Activated T-helper 17 cell treated with anti-CD3 and anti-CD28 coated beads, Interleukin-2, amount 50 U/mL, for 72 hours (primary cell): ENCODE measurements at regions not wholly inside any gene's neighbourhood (a gene's known extent, or its start where the extent isn't known, plus 50 kb on each side); places are given as distances from the start of the nearest gene placed in this dataset.

Source experiments
- ATAC-seq: fragments of 150-1000 bp; cut with Tn5 transposase; replicated peaks from 2 replicates; pipeline ENCODE4 v1.10.0; 2021; ENCODE audit warnings: mild to moderate bottlenecking, moderate library complexity
- H3K27ac Mint-ChIP-seq: one replicate; pipeline ENCODE4 v1.8.0; 2022; ENCODE audit warnings: mixed read lengths
- H3K27me3 Mint-ChIP-seq: one replicate; pipeline ENCODE4 v1.8.0; 2022; ENCODE audit warnings: mixed read lengths
- H3K36me3 Mint-ChIP-seq: one replicate; pipeline ENCODE4 v1.8.0; 2022; ENCODE audit warnings: low read depth, mild to moderate bottlenecking, mixed read lengths
- H3K4me1 Mint-ChIP-seq: one replicate; pipeline ENCODE4 v1.8.0; 2022; ENCODE audit warnings: mixed read lengths
- H3K4me3 Mint-ChIP-seq: one replicate; pipeline ENCODE4 v1.8.0; 2022; ENCODE audit warnings: mild to moderate bottlenecking, mixed read lengths
- H3K9me3 Mint-ChIP-seq: one replicate; pipeline ENCODE4 v1.8.0; 2022; ENCODE audit warnings: mixed read lengths

DNA sequence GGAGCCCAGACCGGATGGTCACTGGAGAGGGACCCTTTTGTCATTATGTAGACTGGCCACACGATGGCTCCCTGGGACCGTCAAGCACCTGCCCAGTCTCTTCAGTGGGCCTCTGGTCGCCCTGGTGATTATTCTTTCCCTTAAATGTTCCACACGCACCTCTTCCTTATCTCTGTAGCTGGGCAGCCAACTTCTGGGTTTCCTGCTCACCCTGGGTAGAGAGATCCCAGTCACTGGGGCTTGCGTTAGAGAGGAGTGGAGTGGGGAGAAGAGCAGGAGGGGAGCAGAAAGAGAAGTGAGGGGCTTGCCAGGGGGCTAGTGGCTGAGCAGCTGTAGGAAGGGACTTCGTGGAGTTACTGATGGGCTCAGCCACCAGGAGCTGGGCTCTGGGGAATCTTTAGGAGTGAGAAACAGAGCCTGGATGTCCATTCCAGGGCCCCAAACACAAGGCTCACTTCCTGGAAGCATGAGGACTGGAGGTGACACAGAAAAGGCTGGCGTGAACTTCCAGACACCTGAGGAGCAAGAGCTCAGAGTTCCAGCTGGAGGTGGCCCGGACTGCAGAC is 150.1 kb downstream of the DHX35 start:
- ATAC-seq = no peak
- peaks cover 46% of the 10 kb centered on the region for H3K27me3 Mint-ChIP-seq

DNA sequence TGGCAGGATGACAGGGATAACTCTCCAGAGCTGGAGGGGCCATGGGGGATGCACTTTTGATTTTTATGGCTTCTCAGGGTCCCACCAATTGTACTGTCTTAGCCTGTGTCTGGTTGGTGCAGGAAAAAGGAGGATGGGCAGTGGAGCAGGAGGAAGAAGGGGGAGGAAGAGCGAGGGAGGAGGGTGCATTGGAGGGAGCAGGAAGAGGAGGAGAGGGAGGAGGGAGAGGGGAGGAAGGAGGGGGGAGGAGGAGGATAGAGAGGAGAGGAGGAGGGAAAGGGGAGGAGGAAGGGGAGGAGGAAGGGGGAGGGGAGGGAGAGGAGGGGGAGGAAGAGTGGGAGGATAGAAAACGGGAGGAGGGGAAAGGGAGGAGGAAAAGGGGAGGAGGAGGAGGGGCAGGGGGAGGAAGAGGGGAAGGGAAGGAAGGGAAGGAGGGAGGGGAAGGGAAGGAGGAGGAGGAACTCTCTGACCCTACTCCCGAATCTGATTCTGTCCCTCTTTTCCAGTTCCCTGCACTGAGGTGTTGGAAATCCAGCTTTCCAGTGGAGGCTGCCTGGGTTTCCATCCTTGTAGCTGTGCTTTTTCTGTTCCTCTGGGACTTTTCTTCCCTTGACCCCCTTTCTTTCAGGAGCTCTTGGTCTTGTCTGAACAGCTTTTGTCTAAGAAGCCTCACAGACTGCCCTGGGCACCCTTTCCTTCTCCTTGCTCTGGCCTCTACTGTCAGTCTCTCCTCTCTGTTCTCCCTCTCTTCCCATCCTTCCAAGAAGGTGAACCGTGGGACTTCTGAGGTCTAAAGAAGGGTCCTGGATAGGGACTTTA is 149.4 kb downstream of the DHX35 start:
- Mint-ChIP-seq H3K27me3 (peaks cover 44% of the 10 kb centered on the region), H3K9me3 (no peaks in the 10 kb centered on the region), H3K36me3 (no peaks in the 10 kb centered on the region), H3K4me3 (no peak overlapping the region), H3K27ac (no peak overlapping the region), H3K4me1 (peaks cover 4% of the 10 kb centered on the region)
- ATAC-seq = no peak

More for the DNA sequence above, 150.1 kb downstream of the DHX35 start:
- Mint-ChIP-seq H3K4me1 (peaks cover 4% of the 10 kb centered on the region), H3K4me3 (no peak overlapping the region), H3K27ac (no peak overlapping the region), H3K36me3 (no peaks in the 10 kb centered on the region), H3K9me3 (no peaks in the 10 kb centered on the region)

DNA sequence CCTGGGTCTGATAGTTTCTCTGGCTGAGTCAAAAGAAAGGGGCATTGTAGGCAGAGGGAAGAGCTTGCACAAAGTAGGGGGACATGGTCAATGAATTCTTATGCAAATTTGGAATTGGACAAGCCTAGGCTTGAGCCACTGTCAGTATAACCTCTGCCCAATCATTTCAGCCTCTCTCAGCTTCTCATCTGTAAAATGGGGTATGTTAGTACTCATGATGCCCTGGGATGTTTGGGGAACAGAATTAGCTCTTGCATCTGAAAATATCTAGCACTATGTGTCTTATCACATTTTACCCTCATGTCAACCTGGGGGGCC is 148.6 kb downstream of the DHX35 start:
- Mint-ChIP-seq H3K9me3 (no peaks in the 10 kb centered on the region), H3K4me1 (peaks cover 4% of the 10 kb centered on the region), H3K27ac (no peak overlapping the region), H3K4me3 (no peak overlapping the region), H3K27me3 (peaks cover 47% of the 10 kb centered on the region), H3K36me3 (no peaks in the 10 kb centered on the region)
- ATAC-seq = no peak

DNA sequence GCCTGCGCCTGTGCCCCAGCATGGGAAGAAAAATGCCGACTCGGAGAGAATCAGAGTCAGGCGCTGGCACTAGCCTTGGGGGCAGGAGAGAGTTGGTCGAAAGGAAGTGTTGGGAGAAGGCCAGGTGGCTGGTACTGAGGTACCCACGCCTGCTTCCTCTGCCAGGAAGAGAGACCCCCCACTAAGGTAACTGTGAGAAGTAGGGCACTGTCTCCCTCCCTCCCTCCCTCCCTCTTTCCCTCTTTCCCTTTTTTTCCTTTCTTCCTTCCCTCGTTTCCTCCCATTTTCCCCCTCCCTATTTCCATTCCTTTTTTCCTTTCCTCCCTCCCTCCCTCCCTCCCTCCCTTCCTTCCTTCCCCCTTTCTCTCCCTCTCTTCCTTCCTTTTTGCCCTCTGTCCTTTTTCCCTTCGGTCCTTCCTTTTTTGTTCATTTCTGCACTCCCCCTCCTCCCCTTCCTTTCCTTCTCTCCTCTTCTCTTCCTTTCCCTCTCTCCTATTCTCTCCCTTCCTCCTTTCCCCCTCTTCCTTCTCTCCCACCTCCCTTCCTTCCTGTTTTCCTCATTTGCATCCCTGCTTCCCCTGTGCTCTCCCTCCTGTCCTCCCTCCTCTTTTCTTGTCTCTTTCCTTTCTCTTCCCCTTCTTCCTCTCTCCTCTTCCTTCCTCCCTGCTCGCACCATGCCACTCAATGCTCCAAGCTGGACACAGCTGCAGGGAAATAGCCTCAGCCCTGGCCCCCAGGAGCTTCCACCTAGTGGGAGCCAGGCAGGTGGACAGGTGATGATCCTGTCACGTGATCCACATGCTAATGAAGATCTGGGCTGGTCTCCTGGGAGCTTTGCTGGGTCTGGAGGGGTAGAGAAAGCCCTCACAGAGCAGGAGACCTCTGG is 148.0 kb downstream of the DHX35 start:
- peaks cover 48% of the 10 kb centered on the region for H3K27me3 Mint-ChIP-seq
- no peaks in the 10 kb centered on the region for H3K9me3 Mint-ChIP-seq
- H3K36me3 Mint-ChIP-seq = no peaks in the 10 kb centered on the region
- H3K4me3 Mint-ChIP-seq = no peak overlapping the region
- H3K27ac Mint-ChIP-seq = no peak overlapping the region
- no peak for ATAC-seq
- peaks cover 4% of the 10 kb centered on the region for H3K4me1 Mint-ChIP-seq

DNA sequence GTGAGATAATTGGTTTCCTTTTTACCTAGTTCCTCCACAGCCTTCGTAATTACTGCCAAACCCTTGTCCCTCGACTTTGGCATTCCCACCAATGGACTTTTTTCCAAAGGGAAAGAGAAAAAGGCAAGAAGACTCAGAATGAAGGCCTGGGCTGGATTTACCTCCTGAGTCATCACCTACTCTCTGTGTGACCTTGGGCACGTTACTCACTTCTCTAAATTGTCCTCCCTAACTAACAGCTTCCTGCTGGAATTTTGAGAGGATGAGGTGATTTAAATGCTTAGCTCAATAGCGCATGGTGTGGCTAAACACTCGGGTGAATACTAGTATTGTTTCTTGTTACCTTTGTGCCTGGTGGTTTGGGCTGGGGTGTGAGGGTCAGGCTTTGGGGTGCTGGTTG is 146.6 kb downstream of the DHX35 start:
- H3K36me3 Mint-ChIP-seq = no peaks in the 10 kb centered on the region
- H3K4me3 Mint-ChIP-seq = no peak overlapping the region
- H3K9me3 Mint-ChIP-seq = no peaks in the 10 kb centered on the region
- peaks cover 57% of the 10 kb centered on the region for H3K27me3 Mint-ChIP-seq
- H3K27ac Mint-ChIP-seq = no peak overlapping the region
- H3K4me1 Mint-ChIP-seq = peaks cover 4% of the 10 kb centered on the region
- ATAC-seq = no peak

DNA sequence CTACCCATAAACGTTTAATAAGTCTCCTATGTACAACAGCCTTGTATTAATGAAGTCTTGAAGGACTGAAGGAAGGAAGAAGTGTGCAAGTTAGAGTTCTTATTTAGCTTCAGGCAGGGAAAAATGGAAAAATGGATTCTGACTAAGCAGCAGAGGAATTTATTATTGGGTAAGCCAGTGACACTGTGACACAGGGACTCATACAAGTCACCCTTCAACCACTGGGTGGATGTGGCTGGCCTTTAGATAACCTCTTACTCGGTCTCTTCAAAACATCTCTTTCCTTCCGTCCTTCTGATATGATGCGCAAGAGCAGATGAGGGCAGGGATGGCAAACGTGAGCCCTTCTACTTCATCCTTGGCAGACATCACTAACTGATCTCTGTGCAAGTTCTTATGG is 145.6 kb downstream of the DHX35 start:
- no peak overlapping the region for H3K4me3 Mint-ChIP-seq
- H3K9me3 Mint-ChIP-seq = no peaks in the 10 kb centered on the region
- no peaks in the 10 kb centered on the region for H3K36me3 Mint-ChIP-seq
- peaks cover 4% of the 10 kb centered on the region for H3K4me1 Mint-ChIP-seq
- peaks cover 52% of the 10 kb centered on the region for H3K27me3 Mint-ChIP-seq
- no peak for ATAC-seq
- H3K27ac Mint-ChIP-seq = no peak overlapping the region

DNA sequence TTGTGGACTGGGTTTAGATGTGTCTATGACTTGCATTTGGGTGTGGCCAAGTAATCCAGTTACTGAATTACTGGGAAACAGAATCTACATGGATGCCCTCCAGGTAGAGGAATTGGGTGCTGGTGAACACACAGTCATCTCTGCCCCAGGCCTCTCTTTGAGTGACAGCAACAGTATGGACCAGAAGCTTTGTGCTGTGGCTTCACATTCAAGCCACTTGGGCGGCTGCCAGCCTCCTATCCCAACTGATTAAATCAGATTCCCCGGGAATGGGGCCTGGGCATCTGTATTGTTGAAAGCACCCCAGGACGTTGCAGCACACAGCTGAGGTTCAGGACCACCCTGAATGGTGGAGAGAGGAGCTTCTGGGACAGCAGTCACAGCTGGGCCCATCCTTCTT is 144.6 kb downstream of the DHX35 start:
- no peak for ATAC-seq
- no peak overlapping the region for H3K27ac Mint-ChIP-seq
- no peaks in the 10 kb centered on the region for H3K36me3 Mint-ChIP-seq
- no peaks in the 10 kb centered on the region for H3K4me1 Mint-ChIP-seq
- peaks cover 44% of the 10 kb centered on the region for H3K27me3 Mint-ChIP-seq
- H3K9me3 Mint-ChIP-seq = no peaks in the 10 kb centered on the region
- H3K4me3 Mint-ChIP-seq = no peak overlapping the region

DNA sequence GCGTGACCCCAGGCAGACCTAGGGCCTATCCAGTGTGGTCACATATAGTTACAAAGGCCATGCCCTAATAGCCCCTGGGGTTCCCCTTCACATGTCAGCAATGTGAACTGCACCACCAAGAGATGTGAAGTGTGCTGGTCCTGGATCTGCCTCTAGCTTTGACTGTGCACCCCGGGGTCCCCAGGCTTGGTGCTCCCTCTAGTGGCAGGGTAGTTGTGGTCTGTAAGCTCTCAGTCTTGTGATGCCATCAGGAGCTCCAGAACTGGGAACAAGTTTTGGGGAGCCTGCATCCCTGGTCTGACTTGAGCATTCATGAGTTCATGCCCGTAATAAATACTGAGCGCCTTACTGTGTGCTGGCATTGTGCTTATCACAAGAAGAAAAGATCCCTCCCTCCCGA is 143.4 kb downstream of the DHX35 start:
- ATAC-seq = no peak
- Mint-ChIP-seq H3K9me3 (no peaks in the 10 kb centered on the region), H3K4me3 (no peak overlapping the region), H3K27me3 (peaks cover 40% of the 10 kb centered on the region), H3K4me1 (no peaks in the 10 kb centered on the region), H3K27ac (no peak overlapping the region), H3K36me3 (no peaks in the 10 kb centered on the region)

DNA sequence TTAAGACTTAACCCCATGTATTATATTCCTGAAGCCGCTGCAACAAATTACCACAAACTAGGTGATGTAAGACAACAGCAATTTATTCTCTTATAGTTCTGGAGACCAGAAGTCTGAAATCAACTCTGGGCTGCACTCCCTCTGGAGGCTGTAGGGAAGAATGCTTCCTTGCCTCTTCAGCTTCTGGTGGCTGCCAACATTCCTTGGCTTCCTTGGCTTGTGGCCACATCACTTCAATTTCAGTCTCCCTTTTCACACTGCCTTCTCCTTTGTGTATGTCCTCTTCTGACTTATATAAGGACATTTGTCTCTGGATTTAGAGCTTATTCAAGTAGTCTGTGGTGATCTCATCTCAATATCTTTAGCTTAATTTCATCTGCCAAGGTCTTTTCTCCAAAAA is 141.6 kb downstream of the DHX35 start:
- Mint-ChIP-seq H3K4me3 (no peak overlapping the region), H3K27ac (no peak overlapping the region), H3K27me3 (peaks cover 40% of the 10 kb centered on the region), H3K36me3 (no peaks in the 10 kb centered on the region), H3K9me3 (no peaks in the 10 kb centered on the region), H3K4me1 (no peaks in the 10 kb centered on the region)
- no peak for ATAC-seq

DNA sequence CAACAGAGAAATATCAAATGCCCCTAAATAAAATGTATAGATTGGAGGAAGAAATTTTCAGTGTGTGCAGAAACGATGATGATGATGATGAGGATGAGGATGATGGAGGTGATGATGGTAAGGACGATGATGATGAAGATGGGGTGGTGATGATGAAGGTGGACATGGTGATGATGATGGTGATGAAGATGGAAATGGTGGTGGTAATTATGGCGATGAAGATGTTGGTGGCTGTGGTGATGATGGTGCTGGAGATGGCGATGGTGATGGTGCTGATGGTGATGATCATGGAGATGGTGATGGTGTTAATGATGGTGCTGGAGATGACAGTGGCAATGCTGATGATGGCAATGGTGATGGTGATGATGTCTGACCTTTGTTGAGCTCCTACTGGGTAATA is 141.2 kb downstream of the DHX35 start:
- H3K4me1 Mint-ChIP-seq = no peaks in the 10 kb centered on the region
- H3K9me3 Mint-ChIP-seq = no peaks in the 10 kb centered on the region
- H3K36me3 Mint-ChIP-seq = no peaks in the 10 kb centered on the region
- peaks cover 42% of the 10 kb centered on the region for H3K27me3 Mint-ChIP-seq
- H3K4me3 Mint-ChIP-seq = no peak overlapping the region
- H3K27ac Mint-ChIP-seq = no peak overlapping the region
- no peak for ATAC-seq

DNA sequence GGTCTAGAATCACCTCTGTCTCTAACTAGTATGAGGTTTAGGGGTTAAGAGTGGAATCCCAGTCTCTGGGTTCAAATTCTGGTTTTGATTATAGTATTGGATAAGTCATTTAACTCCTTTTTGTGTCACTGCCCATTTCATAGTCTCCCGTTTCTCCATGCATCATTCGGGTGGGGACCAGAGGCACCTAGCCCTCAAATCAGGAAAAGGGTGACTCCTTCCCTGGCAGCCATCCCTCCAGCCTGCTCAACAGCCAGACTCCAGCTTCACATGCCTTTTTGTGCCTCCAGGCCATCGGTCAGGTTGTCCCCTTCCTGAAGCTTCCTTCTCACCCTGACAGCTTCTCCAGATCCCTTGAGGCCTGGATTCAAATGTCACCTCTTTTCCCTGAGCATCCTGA is 139.8 kb downstream of the DHX35 start:
- Mint-ChIP-seq H3K27ac (no peak overlapping the region), H3K4me1 (no peaks in the 10 kb centered on the region), H3K27me3 (peaks cover 32% of the 10 kb centered on the region), H3K36me3 (no peaks in the 10 kb centered on the region), H3K4me3 (no peak overlapping the region), H3K9me3 (no peaks in the 10 kb centered on the region)
- no peak for ATAC-seq

DNA sequence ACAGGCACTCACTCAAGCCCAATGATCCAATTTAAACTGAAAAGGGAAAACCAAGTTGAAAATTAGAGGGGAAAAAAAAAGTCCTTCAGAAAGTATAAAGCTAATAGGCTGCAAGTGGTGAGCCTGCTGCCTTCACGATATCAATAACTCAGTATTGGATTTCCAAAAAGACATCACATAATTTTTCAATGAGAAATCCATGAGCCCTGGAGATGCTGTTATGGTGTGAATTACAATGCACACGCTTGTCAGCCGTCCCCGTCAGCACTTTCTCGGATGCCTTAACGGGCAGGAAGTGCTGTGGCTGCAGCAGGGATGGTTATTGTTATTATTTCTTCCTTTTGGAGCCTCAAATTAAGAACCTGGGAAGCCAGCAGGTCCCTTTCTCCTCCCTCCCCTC is 138.5 kb downstream of the DHX35 start:
- no peaks in the 10 kb centered on the region for H3K9me3 Mint-ChIP-seq
- no peaks in the 10 kb centered on the region for H3K36me3 Mint-ChIP-seq
- H3K4me1 Mint-ChIP-seq = no peaks in the 10 kb centered on the region
- H3K27me3 Mint-ChIP-seq = peaks cover 31% of the 10 kb centered on the region
- no peak overlapping the region for H3K27ac Mint-ChIP-seq
- ATAC-seq = no peak
- H3K4me3 Mint-ChIP-seq = no peak overlapping the region

DNA sequence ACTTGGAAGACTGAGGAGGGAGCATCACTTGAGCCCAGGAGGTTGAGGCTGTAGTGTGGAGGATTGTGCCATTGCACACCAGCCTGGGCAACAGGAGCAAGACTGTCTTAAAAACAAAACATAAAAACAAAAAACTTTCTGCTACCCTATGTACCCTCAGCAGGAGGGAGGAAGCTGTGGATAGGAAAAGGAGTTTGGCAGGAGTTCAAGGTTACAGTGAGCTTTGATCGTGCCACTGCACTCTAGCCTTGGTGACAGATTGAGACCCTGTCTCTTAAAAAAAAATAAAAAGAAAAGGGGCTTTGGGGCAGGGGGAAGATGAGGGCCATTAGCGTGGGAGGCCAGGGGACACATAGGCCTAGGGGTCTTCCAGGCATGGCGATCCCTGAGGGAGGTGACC is 135.7 kb downstream of the DHX35 start:
- H3K36me3 Mint-ChIP-seq = no peaks in the 10 kb centered on the region
- H3K27ac Mint-ChIP-seq = no peak overlapping the region

DNA sequence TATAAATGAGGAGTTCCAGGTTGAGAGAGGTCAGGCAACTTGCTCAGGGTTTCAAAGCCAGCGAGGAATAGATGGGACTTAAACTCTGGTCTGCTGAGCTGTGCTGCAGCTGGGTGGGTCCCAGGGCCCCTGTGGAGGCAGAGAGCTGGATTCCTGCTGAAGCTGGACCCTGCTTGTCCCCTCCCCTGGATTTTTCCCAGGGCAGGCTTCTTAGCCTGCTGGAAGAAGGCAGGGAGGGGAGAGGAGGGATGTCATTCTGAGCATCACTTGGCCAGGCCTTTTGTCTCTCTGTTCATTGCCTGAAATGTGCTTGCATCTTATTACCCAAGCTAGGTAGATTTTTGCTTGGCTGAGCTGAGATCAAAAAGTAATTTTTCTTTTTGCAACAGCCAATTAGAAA is 133.7 kb downstream of the DHX35 start:
- no peak overlapping the region for H3K4me3 Mint-ChIP-seq
- H3K4me1 Mint-ChIP-seq = no peaks in the 10 kb centered on the region
- H3K9me3 Mint-ChIP-seq = no peaks in the 10 kb centered on the region
- H3K27me3 Mint-ChIP-seq = peaks cover 23% of the 10 kb centered on the region
- no peak for ATAC-seq
- H3K27ac Mint-ChIP-seq = no peak overlapping the region
- H3K36me3 Mint-ChIP-seq = no peaks in the 10 kb centered on the region

More for the DNA sequence above, 135.7 kb downstream of the DHX35 start:
- H3K4me3 Mint-ChIP-seq = no peak overlapping the region
- peaks cover 18% of the 10 kb centered on the region for H3K27me3 Mint-ChIP-seq
- no peak for ATAC-seq
- no peaks in the 10 kb centered on the region for H3K9me3 Mint-ChIP-seq
- H3K4me1 Mint-ChIP-seq = no peaks in the 10 kb centered on the region

DNA sequence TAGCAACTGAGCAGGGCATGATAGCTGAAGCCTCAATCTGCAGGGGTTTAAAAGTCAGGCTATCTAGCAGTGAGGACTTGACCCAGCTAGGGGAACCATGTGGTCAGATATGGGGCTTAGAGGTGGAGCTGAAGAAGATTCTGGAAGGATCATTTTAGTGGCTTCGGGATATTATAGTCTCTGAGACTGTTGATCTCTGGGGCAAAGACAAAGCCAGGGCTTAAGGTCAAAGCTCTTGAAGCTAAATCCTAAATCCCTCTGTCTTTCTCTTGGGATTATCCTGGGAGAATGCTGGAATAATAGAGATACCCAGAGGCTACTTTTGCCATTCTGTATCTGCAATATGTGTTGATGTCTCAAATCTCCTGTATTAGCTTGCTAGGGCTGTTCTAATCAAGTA is 132.2 kb downstream of the DHX35 start:
- no peak for ATAC-seq
- Mint-ChIP-seq H3K4me1 (peaks cover 3% of the 10 kb centered on the region), H3K4me3 (no peak overlapping the region), H3K36me3 (no peaks in the 10 kb centered on the region), H3K27me3 (peaks cover 17% of the 10 kb centered on the region), H3K27ac (no peak overlapping the region), H3K9me3 (no peaks in the 10 kb centered on the region)
